ENCODE measurements at regions not wholly inside any gene's neighbourhood (a gene's known extent, or its start where the extent isn't known, plus 50 kb on each side); places are given as distances from the start of the nearest gene placed in this dataset.

- TF ChIP-seq CTCF (IDR thresholded peaks at IDR 0.05; ENCODE audit: poor library complexity, severe bottlenecking) (no peak), TAF1 (IDR thresholded peaks at IDR 0.05; ENCODE audit: low read depth) (no peak), EP300 (conservative IDR thresholded peaks at IDR 0.05; ENCODE audit: poor library complexity, severe bottlenecking) (no peak), RAD21 (conservative IDR thresholded peaks at IDR 0.05) (no peak), EZH2 (IDR thresholded peaks at IDR 0.05; ENCODE audit: borderline replicate concordance, insufficient read depth, low read length, poor library complexity, severe bottlenecking) (no peak), MXI1 (conservative IDR thresholded peaks at IDR 0.05; ENCODE audit: poor library complexity, severe bottlenecking) (no peak)
Measured at GRCh38 chr6:130525408-130525807, 159.6 kb downstream of the TMEM200A start.

All from neural cell (in vitro differentiated cells).